HG02798 (cell line): ENCODE measurements at regions not wholly inside any gene's neighbourhood (a gene's known extent, or its start where the extent isn't known, plus 50 kb on each side); places are given as distances from the start of the nearest gene placed in this dataset.
A peak's percentile ranks its signal among the peaks of the same experiment; 100 is the strongest.
"Not testable (repeated sequence)": the region's sequence is repeated elsewhere in the genome, so short reads cannot be mapped to it uniquely, and the experiment has no call there.

ENCODE experiments used
- ATAC-seq: cut with Tn5 transposase; IDR thresholded peaks from one replicate; pipeline ENCODE4 v1.9.1; 2021; ENCODE audit warnings: mild to moderate bottlenecking; ENCODE audit not compliant: unreplicated experiment, poor library complexity

GRCh38 chr6:95847061-95847460, 168.7 kb upstream of the FUT9 start:
- no peak for ATAC-seq

- ATAC-seq, result no peak
Observed at GRCh38 chr6:95848717-95849116, 167.1 kb upstream of the FUT9 start.

GRCh38 chr6:95856876-95857364, 158.9 kb upstream of the FUT9 start:
- no peak for ATAC-seq

GRCh38 chr6:95865857-95866256, 149.9 kb upstream of the FUT9 start:
- ATAC-seq, result no peak

- peak; percentile 62 for ATAC-seq
Observed at GRCh38 chr6:95866732-95867131, 149.0 kb upstream of the FUT9 start.

- ATAC-seq, result no peak
Observed at GRCh38 chr6:95867205-95867604, 148.6 kb upstream of the FUT9 start.

- ATAC-seq, result no peak
Observed at GRCh38 chr6:95877480-95877879, 138.3 kb upstream of the FUT9 start.

GRCh38 chr6:95879856-95880255, 135.9 kb upstream of the FUT9 start:
- no peak for ATAC-seq

GRCh38 chr6:95882371-95882770, 133.4 kb upstream of the FUT9 start:
- no peak for ATAC-seq

GRCh38 chr6:95888711-95889110, 127.1 kb upstream of the FUT9 start:
- ATAC-seq, result not testable (repeated sequence)

GRCh38 chr6:95905132-95905531, 110.6 kb upstream of the FUT9 start:
- ATAC-seq, result no peak

- no peak for ATAC-seq
Observed at GRCh38 chr6:95917034-95917433, 98.7 kb upstream of the FUT9 start.

GRCh38 chr6:95923518-95923917, 92.3 kb upstream of the FUT9 start:
- ATAC-seq, result no peak

- ATAC-seq, result no peak
Observed at GRCh38 chr6:95935736-95936135, 80.0 kb upstream of the FUT9 start.

GRCh38 chr6:95946906-95947305, 68.9 kb upstream of the FUT9 start:
- no peak for ATAC-seq

GRCh38 chr6:95948324-95948723, 67.5 kb upstream of the FUT9 start:
- peak; percentile 44 for ATAC-seq

- no peak for ATAC-seq
Observed at GRCh38 chr6:95949985-95950384, 65.8 kb upstream of the FUT9 start.

- no peak for ATAC-seq
Observed at GRCh38 chr6:95958686-95959085, 57.1 kb upstream of the FUT9 start.

- no peak for ATAC-seq
Observed at GRCh38 chr6:95959261-95959660, 56.5 kb upstream of the FUT9 start.
